MM.1S (cell line): ENCODE measurements at regions not wholly inside any gene's neighbourhood (a gene's known extent, or its start where the extent isn't known, plus 50 kb on each side); places are given as distances from the start of the nearest gene placed in this dataset.

ENCODE experiments used
- CTCF ChIP-seq: fragments of 300-600 bp; sonication (generic); IDR thresholded peaks from 2 replicates; pipeline ENCODE4 v1.5.1; 2016; ENCODE audit warnings: antibody characterized with exemption, low read length, mixed read lengths
- EZH2phosphoT487 ChIP-seq: fragments of 300-600 bp; sonication (generic); IDR thresholded peaks from 2 replicates; pipeline ENCODE4 v1.6.1; 2018; ENCODE audit warnings: antibody characterized with exemption, low read length

- no peak for TF ChIP-seq EZH2phosphoT487
- no peak for TF ChIP-seq CTCF
Observed at GRCh38 chr9:71498691-71499090, 269.6 kb downstream of the CEMIP2 start.
